ENCODE measurements at regions not wholly inside any gene's neighbourhood (a gene's known extent, or its start where the extent isn't known, plus 50 kb on each side); places are given as distances from the start of the nearest gene placed in this dataset.

GRCh38 chr13:50692396-50692915 is 151.0 kb downstream of the DLEU7 start:
- no peak for TF ChIP-seq CTCF (IDR thresholded peaks at IDR 0.05)
- no peak for TF ChIP-seq POLR2A (IDR thresholded peaks at IDR 0.05)
- TF ChIP-seq POLR2AphosphoS5 (IDR thresholded peaks at IDR 0.05) = no peak
- TF ChIP-seq EP300 (IDR thresholded peaks at IDR 0.05; ENCODE audit: low read depth) = no peak

Measured in transverse colon (tissue), 4 donors.